HEK293 (cell line): ENCODE measurements at regions not wholly inside any gene's neighbourhood (a gene's known extent, or its start where the extent isn't known, plus 50 kb on each side); places are given as distances from the start of the nearest gene placed in this dataset.

Source experiments
- CTCF ChIA-PET: fragments of 350-600 bp; formaldehyde crosslinking; extraction: SDS; loops from one replicate; lab custom pipeline; 2021; ENCODE audit warnings: antibody characterized with exemption; lab: Yijun Ruan, JAX
- POLR2A ChIA-PET: fragments of 300-600 bp; formaldehyde crosslinking; extraction: SDS; loops from one replicate; lab custom pipeline; 2020; ENCODE audit warnings: antibody characterized with exemption, inconsistent platforms; lab: Yijun Ruan, JAX
- H3K27ac ChIP-seq: fragments of 200-500 bp; sonication (Bioruptor generic); 2 replicates; pipeline ENCODE4 v1.5.1; 2014; ENCODE audit warnings: low read depth, low read length, control low read depth, inconsistent platforms; ENCODE audit errors: extremely low read depth
- H3K36me3 ChIP-seq, 2 experiments: fragments of 200-500 bp in 1 of 2; sonication (Bioruptor generic) in 1 of 2; 1 replicate in 1 of 2; 2 replicates in 1 of 2; pipeline ENCODE4 v1.5.1; 2014 to 2017; ENCODE audit warnings: inconsistent platforms in 2 of 2, low read length in 2 of 2; ENCODE audit not compliant: control insufficient read depth in 2 of 2, insufficient read depth in 1 of 2
- H3K4me1 ChIP-seq: fragments of 200-500 bp; sonication (Bioruptor generic); 2 replicates; pipeline ENCODE4 v1.5.1; 2014; ENCODE audit warnings: mild to moderate bottlenecking, low read length, inconsistent platforms; ENCODE audit not compliant: control insufficient read depth, insufficient read depth
- H3K4me3 ChIP-seq: 2 replicates; pipeline ENCODE4 v1.5.1; 2011; ENCODE audit warnings: low read depth, mild to moderate bottlenecking, control low read depth, low read length, moderate library complexity
- H3K9me3 ChIP-seq: fragments of 200-500 bp; sonication (Bioruptor generic); 2 replicates; pipeline ENCODE4 v1.5.1; 2014; ENCODE audit warnings: low read depth, low read length, inconsistent platforms; ENCODE audit not compliant: control insufficient read depth, insufficient read depth
- IKZF3 ChIP-seq: fragments of 450-650 bp; IDR thresholded peaks from 2 replicates; pipeline ENCODE4 v1.5.0; 2018; ENCODE audit warnings: missing biosample characterization, mild to moderate bottlenecking, missing genetic modification characterization, moderate library complexity
- KLF10 ChIP-seq: fragments of 450-650 bp; IDR thresholded peaks from 2 replicates; pipeline ENCODE4 v1.5.1; 2018; ENCODE audit warnings: missing biosample characterization, mild to moderate bottlenecking, missing genetic modification characterization
- MYNN ChIP-seq: fragments of 450-650 bp; formaldehyde crosslinking; IDR thresholded peaks from 2 replicates; pipeline ENCODE4 v1.5.1; 2016; ENCODE audit warnings: missing biosample characterization, missing genetic modification characterization, borderline replicate concordance
- SCRT2 ChIP-seq: fragments of 450-650 bp; formaldehyde crosslinking; IDR thresholded peaks from 2 replicates; pipeline ENCODE4 v1.5.1; 2016; ENCODE audit warnings: missing biosample characterization, missing genetic modification characterization
- WT1 ChIP-seq: fragments of 450-650 bp; formaldehyde crosslinking; IDR thresholded peaks from 2 replicates; pipeline ENCODE4 v1.5.1; 2016; ENCODE audit warnings: missing biosample characterization, missing genetic modification characterization
- ZIC2 ChIP-seq: fragments of 450-650 bp; formaldehyde crosslinking; IDR thresholded peaks from 2 replicates; pipeline ENCODE4 v1.5.1; 2016; ENCODE audit warnings: missing biosample characterization, missing genetic modification characterization
- ZNF138 ChIP-seq: fragments of 450-650 bp; formaldehyde crosslinking; IDR thresholded peaks from 2 replicates; pipeline ENCODE4 v1.5.1; 2016; ENCODE audit warnings: missing biosample characterization, missing genetic modification characterization, borderline replicate concordance
- ZNF24 ChIP-seq: fragments of 450-650 bp; formaldehyde crosslinking; IDR thresholded peaks from 2 replicates; pipeline ENCODE4 v1.5.1; 2016; ENCODE audit warnings: missing biosample characterization, missing genetic modification characterization
- ZNF404 ChIP-seq: fragments of 450-650 bp; formaldehyde crosslinking; IDR thresholded peaks from 2 replicates; pipeline ENCODE4 v1.5.1; 2017; ENCODE audit warnings: missing biosample characterization, missing genetic modification characterization
- ZNF530 ChIP-seq: fragments of 450-650 bp; formaldehyde crosslinking; IDR thresholded peaks from 2 replicates; pipeline ENCODE4 v1.5.1; 2016; ENCODE audit warnings: low read depth, missing biosample characterization, missing genetic modification characterization
- ZNF621 ChIP-seq: fragments of 450-650 bp; formaldehyde crosslinking; IDR thresholded peaks from 2 replicates; pipeline ENCODE4 v1.5.1; 2017; ENCODE audit warnings: missing biosample characterization, missing genetic modification characterization
- ZNF747 ChIP-seq: fragments of 450-650 bp; formaldehyde crosslinking; IDR thresholded peaks from 2 replicates; pipeline ENCODE4 v1.5.1; 2016; ENCODE audit warnings: missing biosample characterization, missing genetic modification characterization
- ZNF776 ChIP-seq: fragments of 450-650 bp; formaldehyde crosslinking; IDR thresholded peaks from 2 replicates; pipeline ENCODE4 v1.5.0; 2017; ENCODE audit warnings: missing biosample characterization, missing genetic modification characterization, borderline replicate concordance
- ZNF785 ChIP-seq: fragments of 450-650 bp; formaldehyde crosslinking; IDR thresholded peaks from 2 replicates; pipeline ENCODE4 v1.5.1; 2016; ENCODE audit warnings: missing biosample characterization, missing genetic modification characterization
- ZSCAN16 ChIP-seq: fragments of 450-650 bp; formaldehyde crosslinking; IDR thresholded peaks from 2 replicates; pipeline ENCODE4 v1.5.1; 2016; ENCODE audit warnings: missing biosample characterization, missing genetic modification characterization
- ZSCAN30 ChIP-seq: fragments of 450-650 bp; IDR thresholded peaks from 2 replicates; pipeline ENCODE4 v1.5.1; 2018; ENCODE audit warnings: missing biosample characterization, mild to moderate bottlenecking, missing genetic modification characterization, moderate library complexity
- TF ChIP-seq, protein P1 (sequence below): fragments of 450-650 bp; formaldehyde crosslinking; IDR thresholded peaks from 2 replicates; pipeline ENCODE4 v1.5.1; 2016; ENCODE audit warnings: missing biosample characterization, missing genetic modification characterization, borderline replicate concordance
- TF ChIP-seq, protein P2 (sequence below): fragments of 450-650 bp; formaldehyde crosslinking; IDR thresholded peaks from 2 replicates; pipeline ENCODE4 v1.5.1; 2016; ENCODE audit warnings: missing biosample characterization, missing genetic modification characterization
- TF ChIP-seq, protein P3 (sequence below): fragments of 450-650 bp; formaldehyde crosslinking; IDR thresholded peaks from 2 replicates; pipeline ENCODE4 v1.5.1; 2017; ENCODE audit warnings: missing biosample characterization, missing genetic modification characterization

DNA sequence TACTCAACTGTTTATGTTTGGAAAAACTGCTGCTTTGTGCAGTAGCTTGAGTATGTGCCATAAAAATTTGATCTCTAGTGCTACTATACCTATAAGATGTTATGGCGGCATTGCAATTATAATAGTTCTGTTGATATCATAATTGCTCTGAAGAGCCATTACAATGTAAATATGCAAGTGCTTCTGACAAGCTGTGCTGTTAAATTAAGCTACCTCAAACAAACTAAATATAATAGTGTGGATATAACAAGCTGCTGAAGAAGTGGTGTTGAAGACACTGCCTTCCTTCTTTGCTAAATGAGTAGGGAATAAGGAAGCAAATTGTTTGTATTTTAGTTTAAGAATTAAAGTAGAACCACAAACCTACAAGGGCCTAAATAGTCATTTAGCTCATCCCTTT lies 301.0 kb upstream of the MIS18BP1 start:
- H3K4me1 ChIP-seq = 0 out of 2 replicates have a peak, but pooled peaks cover 2% of the 10 kb centered on the region
- no peak overlapping the region for H3K27ac ChIP-seq
- ChIA-PET POLR2A (no interaction called here), CTCF (interaction anchor here (0.6 to 0.8 kb wide), 2 partner anchors 9 to 282 kb away, joined by 3 to 4 read pairs; no protein-coding TSS in a partner anchor)
- H3K4me3 ChIP-seq = no peak overlapping the region
- H3K36me3 ChIP-seq = no peaks in the 10 kb centered on the region
- TF ChIP-seq KLF10 (tag by site-specific recombination) = no peak
- TF ChIP-seq ZNF747 (tag by site-specific recombination) = no peak
- no peak for TF ChIP-seq IKZF3 (tag by site-specific recombination)
- TF ChIP-seq, protein P1, sequence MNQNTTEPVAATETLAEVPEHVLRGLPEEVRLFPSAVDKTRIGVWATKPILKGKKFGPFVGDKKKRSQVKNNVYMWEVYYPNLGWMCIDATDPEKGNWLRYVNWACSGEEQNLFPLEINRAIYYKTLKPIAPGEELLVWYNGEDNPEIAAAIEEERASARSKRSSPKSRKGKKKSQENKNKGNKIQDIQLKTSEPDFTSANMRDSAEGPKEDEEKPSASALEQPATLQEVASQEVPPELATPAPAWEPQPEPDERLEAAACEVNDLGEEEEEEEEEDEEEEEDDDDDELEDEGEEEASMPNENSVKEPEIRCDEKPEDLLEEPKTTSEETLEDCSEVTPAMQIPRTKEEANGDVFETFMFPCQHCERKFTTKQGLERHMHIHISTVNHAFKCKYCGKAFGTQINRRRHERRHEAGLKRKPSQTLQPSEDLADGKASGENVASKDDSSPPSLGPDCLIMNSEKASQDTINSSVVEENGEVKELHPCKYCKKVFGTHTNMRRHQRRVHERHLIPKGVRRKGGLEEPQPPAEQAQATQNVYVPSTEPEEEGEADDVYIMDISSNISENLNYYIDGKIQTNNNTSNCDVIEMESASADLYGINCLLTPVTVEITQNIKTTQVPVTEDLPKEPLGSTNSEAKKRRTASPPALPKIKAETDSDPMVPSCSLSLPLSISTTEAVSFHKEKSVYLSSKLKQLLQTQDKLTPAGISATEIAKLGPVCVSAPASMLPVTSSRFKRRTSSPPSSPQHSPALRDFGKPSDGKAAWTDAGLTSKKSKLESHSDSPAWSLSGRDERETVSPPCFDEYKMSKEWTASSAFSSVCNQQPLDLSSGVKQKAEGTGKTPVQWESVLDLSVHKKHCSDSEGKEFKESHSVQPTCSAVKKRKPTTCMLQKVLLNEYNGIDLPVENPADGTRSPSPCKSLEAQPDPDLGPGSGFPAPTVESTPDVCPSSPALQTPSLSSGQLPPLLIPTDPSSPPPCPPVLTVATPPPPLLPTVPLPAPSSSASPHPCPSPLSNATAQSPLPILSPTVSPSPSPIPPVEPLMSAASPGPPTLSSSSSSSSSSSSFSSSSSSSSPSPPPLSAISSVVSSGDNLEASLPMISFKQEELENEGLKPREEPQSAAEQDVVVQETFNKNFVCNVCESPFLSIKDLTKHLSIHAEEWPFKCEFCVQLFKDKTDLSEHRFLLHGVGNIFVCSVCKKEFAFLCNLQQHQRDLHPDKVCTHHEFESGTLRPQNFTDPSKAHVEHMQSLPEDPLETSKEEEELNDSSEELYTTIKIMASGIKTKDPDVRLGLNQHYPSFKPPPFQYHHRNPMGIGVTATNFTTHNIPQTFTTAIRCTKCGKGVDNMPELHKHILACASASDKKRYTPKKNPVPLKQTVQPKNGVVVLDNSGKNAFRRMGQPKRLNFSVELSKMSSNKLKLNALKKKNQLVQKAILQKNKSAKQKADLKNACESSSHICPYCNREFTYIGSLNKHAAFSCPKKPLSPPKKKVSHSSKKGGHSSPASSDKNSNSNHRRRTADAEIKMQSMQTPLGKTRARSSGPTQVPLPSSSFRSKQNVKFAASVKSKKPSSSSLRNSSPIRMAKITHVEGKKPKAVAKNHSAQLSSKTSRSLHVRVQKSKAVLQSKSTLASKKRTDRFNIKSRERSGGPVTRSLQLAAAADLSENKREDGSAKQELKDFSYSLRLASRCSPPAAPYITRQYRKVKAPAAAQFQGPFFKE (tag by site-specific recombination) = no peak
- no peak for TF ChIP-seq ZNF24 (tag by site-specific recombination)
- no peak for TF ChIP-seq SCRT2 (tag by site-specific recombination)
- TF ChIP-seq ZNF530 (tag by site-specific recombination) = no peak
- TF ChIP-seq, protein P2, sequence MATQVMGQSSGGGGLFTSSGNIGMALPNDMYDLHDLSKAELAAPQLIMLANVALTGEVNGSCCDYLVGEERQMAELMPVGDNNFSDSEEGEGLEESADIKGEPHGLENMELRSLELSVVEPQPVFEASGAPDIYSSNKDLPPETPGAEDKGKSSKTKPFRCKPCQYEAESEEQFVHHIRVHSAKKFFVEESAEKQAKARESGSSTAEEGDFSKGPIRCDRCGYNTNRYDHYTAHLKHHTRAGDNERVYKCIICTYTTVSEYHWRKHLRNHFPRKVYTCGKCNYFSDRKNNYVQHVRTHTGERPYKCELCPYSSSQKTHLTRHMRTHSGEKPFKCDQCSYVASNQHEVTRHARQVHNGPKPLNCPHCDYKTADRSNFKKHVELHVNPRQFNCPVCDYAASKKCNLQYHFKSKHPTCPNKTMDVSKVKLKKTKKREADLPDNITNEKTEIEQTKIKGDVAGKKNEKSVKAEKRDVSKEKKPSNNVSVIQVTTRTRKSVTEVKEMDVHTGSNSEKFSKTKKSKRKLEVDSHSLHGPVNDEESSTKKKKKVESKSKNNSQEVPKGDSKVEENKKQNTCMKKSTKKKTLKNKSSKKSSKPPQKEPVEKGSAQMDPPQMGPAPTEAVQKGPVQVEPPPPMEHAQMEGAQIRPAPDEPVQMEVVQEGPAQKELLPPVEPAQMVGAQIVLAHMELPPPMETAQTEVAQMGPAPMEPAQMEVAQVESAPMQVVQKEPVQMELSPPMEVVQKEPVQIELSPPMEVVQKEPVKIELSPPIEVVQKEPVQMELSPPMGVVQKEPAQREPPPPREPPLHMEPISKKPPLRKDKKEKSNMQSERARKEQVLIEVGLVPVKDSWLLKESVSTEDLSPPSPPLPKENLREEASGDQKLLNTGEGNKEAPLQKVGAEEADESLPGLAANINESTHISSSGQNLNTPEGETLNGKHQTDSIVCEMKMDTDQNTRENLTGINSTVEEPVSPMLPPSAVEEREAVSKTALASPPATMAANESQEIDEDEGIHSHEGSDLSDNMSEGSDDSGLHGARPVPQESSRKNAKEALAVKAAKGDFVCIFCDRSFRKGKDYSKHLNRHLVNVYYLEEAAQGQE (tag by site-specific recombination) = no peak
- no peak for TF ChIP-seq ZNF404 (tag by site-specific recombination)
- TF ChIP-seq ZSCAN30 (tag by site-specific recombination) = no peak
- TF ChIP-seq ZNF785 (tag by site-specific recombination) = no peak
- no peak for TF ChIP-seq ZIC2
- no peak for TF ChIP-seq ZNF776 (tag by site-specific recombination)
- no peak for TF ChIP-seq ZSCAN16 (tag by site-specific recombination)
- TF ChIP-seq WT1 = no peak
- TF ChIP-seq ZNF138 (tag by site-specific recombination) = no peak
- TF ChIP-seq, protein P3, sequence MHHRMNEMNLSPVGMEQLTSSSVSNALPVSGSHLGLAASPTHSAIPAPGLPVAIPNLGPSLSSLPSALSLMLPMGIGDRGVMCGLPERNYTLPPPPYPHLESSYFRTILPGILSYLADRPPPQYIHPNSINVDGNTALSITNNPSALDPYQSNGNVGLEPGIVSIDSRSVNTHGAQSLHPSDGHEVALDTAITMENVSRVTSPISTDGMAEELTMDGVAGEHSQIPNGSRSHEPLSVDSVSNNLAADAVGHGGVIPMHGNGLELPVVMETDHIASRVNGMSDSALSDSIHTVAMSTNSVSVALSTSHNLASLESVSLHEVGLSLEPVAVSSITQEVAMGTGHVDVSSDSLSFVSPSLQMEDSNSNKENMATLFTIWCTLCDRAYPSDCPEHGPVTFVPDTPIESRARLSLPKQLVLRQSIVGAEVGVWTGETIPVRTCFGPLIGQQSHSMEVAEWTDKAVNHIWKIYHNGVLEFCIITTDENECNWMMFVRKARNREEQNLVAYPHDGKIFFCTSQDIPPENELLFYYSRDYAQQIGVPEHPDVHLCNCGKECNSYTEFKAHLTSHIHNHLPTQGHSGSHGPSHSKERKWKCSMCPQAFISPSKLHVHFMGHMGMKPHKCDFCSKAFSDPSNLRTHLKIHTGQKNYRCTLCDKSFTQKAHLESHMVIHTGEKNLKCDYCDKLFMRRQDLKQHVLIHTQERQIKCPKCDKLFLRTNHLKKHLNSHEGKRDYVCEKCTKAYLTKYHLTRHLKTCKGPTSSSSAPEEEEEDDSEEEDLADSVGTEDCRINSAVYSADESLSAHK (tag by site-specific recombination) = no peak
- no peak for TF ChIP-seq ZNF621 (tag by site-specific recombination)
- TF ChIP-seq MYNN (tag by site-specific recombination) = no peak
- no peaks in the 10 kb centered on the region for H3K9me3 ChIP-seq
